ENCODE measurements at regions not wholly inside any gene's neighbourhood (a gene's known extent, or its start where the extent isn't known, plus 50 kb on each side); places are given as distances from the start of the nearest gene placed in this dataset.

- H3K4me1 ChIP-seq (ENCODE audit: control insufficient read depth, insufficient read depth, low read length): no peaks in the 10 kb centered on the region
- no peaks in the 10 kb centered on the region for H3K36me3 ChIP-seq (ENCODE audit: control insufficient read depth, insufficient read depth, low read length)
- Mint-ChIP-seq H3K9me3 (peaks cover 13% of the 10 kb centered on the region), H3K27ac (no peak overlapping the region), H3K4me1 (no peaks in the 10 kb centered on the region), H3K4me3 (no peak overlapping the region), H3K27me3 (ENCODE audit: insufficient read depth) (peaks cover 21% of the 10 kb centered on the region), H3K36me3 (ENCODE audit: low read depth) (no peaks in the 10 kb centered on the region)
- no peaks in the 10 kb centered on the region for H3K27me3 ChIP-seq (ENCODE audit: control insufficient read depth, insufficient read depth, low read length, poor library complexity, severe bottlenecking)
- no peak overlapping the region for H3K9ac ChIP-seq (ENCODE audit: extremely low read depth, low read length, poor library complexity, severe bottlenecking)
- peaks cover 5% of the 10 kb centered on the region for H3K9me3 ChIP-seq (ENCODE audit: control insufficient read depth, low read length)
- H3K4me3 ChIP-seq (ENCODE audit: low read length): no peak overlapping the region
- peak; percentile 40 for DNase-seq
- 94 to 100% methylated on average over 1 to 5 of the region's 5 CpGs for WGBS, 2 experiments (ENCODE audit: insufficient coverage in 1 of 2, insufficient read length in 1 of 2)
- H3K27ac ChIP-seq (ENCODE audit: low read depth, low read length): no peak overlapping the region
- TF ChIP-seq CTCF (conservative IDR thresholded peaks at IDR 0.05): no peak
Measured at GRCh38 chr3:127385540-127385870, 97.7 kb upstream of the PRR20G start.

- H3K27ac Mint-ChIP-seq: no peak overlapping the region
- Histone ChIP-seq H3K4me3 (ENCODE audit: low read length) (no peak overlapping the region), H3K9me3 (ENCODE audit: control insufficient read depth, low read length) (peaks cover 5% of the 10 kb centered on the region), H3K36me3 (ENCODE audit: control insufficient read depth, insufficient read depth, low read length) (no peaks in the 10 kb centered on the region), H3K27me3 (ENCODE audit: control insufficient read depth, insufficient read depth, low read length, poor library complexity, severe bottlenecking) (no peaks in the 10 kb centered on the region), H3K27ac (ENCODE audit: low read depth, low read length) (no peak overlapping the region), H3K9ac (ENCODE audit: extremely low read depth, low read length, poor library complexity, severe bottlenecking) (no peak overlapping the region), H3K4me1 (ENCODE audit: control insufficient read depth, insufficient read depth, low read length) (no peaks in the 10 kb centered on the region)
- no peaks in the 10 kb centered on the region for H3K36me3 Mint-ChIP-seq (ENCODE audit: low read depth)
- H3K27me3 Mint-ChIP-seq (ENCODE audit: insufficient read depth): peaks cover 19% of the 10 kb centered on the region
- no peaks in the 10 kb centered on the region for H3K4me1 Mint-ChIP-seq
- TF ChIP-seq CTCF (conservative IDR thresholded peaks at IDR 0.05): peak; percentile 32
- 87 to 90% methylated on average over 12 to 18 of the region's 18 CpGs for WGBS, 2 experiments (ENCODE audit: insufficient coverage in 1 of 2, insufficient read length in 1 of 2)
- H3K4me3 Mint-ChIP-seq: no peak overlapping the region
- peaks cover 14% of the 10 kb centered on the region for H3K9me3 Mint-ChIP-seq
- DNase-seq: peak; percentile 53
Measured at GRCh38 chr3:127384717-127385539, 97.1 kb upstream of the PRR20G start.

- no peak overlapping the region for H3K4me3 Mint-ChIP-seq
- peaks cover 5% of the 10 kb centered on the region for H3K9me3 ChIP-seq (ENCODE audit: control insufficient read depth, low read length)
- 78 to 93% methylated on average over 2 to 10 of the region's 10 CpGs for WGBS, 2 experiments (ENCODE audit: insufficient coverage in 1 of 2, insufficient read length in 1 of 2)
- H3K4me3 ChIP-seq (ENCODE audit: low read length): no peak overlapping the region
- no peak overlapping the region for H3K27ac ChIP-seq (ENCODE audit: low read depth, low read length)
- H3K27ac Mint-ChIP-seq: no peak overlapping the region
- H3K36me3 ChIP-seq (ENCODE audit: control insufficient read depth, insufficient read depth, low read length): no peaks in the 10 kb centered on the region
- peaks cover 14% of the 10 kb centered on the region for H3K9me3 Mint-ChIP-seq
- DNase-seq: peak; percentile 24
- TF ChIP-seq CTCF (conservative IDR thresholded peaks at IDR 0.05): no peak
- no peaks in the 10 kb centered on the region for H3K36me3 Mint-ChIP-seq (ENCODE audit: low read depth)
- peaks cover 14% of the 10 kb centered on the region for H3K27me3 Mint-ChIP-seq (ENCODE audit: insufficient read depth)
- H3K4me1 Mint-ChIP-seq: no peaks in the 10 kb centered on the region
- no peaks in the 10 kb centered on the region for H3K27me3 ChIP-seq (ENCODE audit: control insufficient read depth, insufficient read depth, low read length, poor library complexity, severe bottlenecking)
- no peaks in the 10 kb centered on the region for H3K4me1 ChIP-seq (ENCODE audit: control insufficient read depth, insufficient read depth, low read length)
- H3K9ac ChIP-seq (ENCODE audit: extremely low read depth, low read length, poor library complexity, severe bottlenecking): no peak overlapping the region
Measured at GRCh38 chr3:127383656-127384179, 95.9 kb upstream of the PRR20G start.
